HCEC 1CT (cell line): ENCODE measurements at regions not wholly inside any gene's neighbourhood (a gene's known extent, or its start where the extent isn't known, plus 50 kb on each side); places are given as distances from the start of the nearest gene placed in this dataset.
"Not testable (repeated sequence)": the region's sequence is repeated elsewhere in the genome, so short reads cannot be mapped to it uniquely, and the experiment has no call there.

Source experiments
- DNase-seq: peaks from one replicate; pipeline ENCODE4 v3.0.0-alpha.2; 2017

GRCh38 chr18:8913606-8914403, 188.7 kb upstream of the NDUFV2 start:
- DNase-seq: not testable (repeated sequence)

DNA sequence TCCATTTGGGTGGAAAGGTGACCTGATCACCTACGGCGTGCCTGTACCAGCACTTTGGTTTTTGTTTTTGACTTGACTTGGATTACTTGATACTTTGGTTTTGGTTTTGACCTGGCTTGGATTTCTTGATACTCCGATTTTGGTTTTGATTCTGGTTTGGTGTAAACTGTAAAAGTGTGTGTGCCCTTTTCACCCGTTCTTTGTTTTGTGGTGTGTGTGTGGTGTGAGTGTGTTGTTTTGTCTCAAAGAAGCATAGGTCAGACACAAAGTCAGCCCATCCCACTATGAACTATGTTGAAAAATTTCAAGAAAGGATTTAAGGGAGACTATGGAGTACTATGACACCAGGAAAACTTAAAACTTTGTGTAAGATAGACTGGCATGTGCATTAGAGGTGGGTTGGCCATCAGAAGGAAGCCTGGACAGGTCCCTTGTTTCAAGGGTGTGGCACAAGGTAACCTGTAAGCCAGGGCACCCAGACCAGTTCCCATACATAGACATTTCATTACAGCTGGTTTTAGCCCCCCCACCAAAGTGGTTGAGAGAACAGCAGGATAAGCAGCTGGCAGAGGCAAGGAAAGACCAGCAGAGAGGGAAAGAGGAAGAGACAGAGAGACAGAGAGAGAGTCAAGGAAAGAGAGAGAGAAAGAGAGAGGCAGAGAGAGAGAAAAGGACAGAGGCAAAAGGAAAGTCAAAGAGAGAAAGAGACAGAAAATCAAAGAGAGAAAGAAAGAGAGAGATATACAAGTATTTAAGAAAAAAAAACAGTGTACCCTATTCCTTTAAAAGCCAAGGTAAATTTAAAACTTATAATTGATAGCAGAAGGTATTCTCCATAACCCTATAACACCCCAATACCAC, 187.9 kb upstream of the NDUFV2 start:
- DNase-seq: not testable (repeated sequence)

GRCh38 chr18:8920856-8921787, 181.4 kb upstream of the NDUFV2 start:
- DNase-seq: not testable (repeated sequence)

DNA sequence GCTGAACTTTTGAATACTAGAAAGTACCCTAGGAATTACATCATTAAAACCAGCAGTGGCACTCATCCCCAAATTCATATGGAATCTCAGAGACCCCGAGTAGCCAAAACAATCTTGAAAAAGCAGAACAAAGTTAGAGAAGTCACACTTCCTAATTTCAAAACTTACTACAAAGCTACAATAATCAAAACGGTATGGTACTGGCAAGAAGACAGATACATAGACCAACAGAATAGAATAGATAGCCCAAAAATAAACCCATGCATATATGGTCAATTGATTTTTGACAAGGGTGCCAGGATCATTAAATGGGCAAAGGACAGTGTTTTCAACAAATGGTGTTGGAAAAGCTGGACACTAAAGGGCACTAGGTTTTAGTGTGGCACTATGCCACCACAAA, 176.0 kb upstream of the NDUFV2 start:
- no peak for DNase-seq

GRCh38 chr18:8928044-8928443, 174.5 kb upstream of the NDUFV2 start:
- no peak for DNase-seq

- DNase-seq: peak; percentile 45
Measured at GRCh38 chr18:8928847-8929780, 173.4 kb upstream of the NDUFV2 start.

- DNase-seq: no peak
Measured at GRCh38 chr18:8930990-8931616, 171.4 kb upstream of the NDUFV2 start.

GRCh38 chr18:8932866-8933265, 169.6 kb upstream of the NDUFV2 start:
- no peak for DNase-seq

GRCh38 chr18:8933714-8934284, 168.7 kb upstream of the NDUFV2 start:
- DNase-seq: no peak

GRCh38 chr18:8935346-8935745, 167.2 kb upstream of the NDUFV2 start:
- not testable (repeated sequence) for DNase-seq

DNA sequence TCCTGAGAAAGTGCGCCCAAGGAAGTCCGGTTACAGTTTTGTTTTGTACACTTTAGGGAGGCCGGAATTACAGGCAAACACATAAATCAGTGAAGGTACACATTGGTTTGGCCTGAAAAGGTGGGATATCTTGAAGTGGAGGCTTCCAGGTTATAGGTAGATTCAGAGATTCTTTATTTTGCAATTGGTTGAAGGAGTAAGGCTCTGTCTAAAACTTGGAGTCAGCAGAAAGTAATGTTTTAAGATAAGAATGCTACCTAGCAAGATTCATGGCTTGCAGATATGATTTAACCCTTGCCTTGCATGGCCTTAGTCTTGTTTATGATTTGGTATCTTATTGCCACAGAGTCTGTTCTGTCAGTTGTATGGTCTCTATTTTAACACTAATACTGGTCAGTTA, 165.9 kb upstream of the NDUFV2 start:
- DNase-seq: no peak

GRCh38 chr18:8937160-8938094, 165.1 kb upstream of the NDUFV2 start:
- DNase-seq: no peak

- no peak for DNase-seq
Measured at GRCh38 chr18:8938817-8939216, 163.7 kb upstream of the NDUFV2 start.

GRCh38 chr18:8942021-8942908, 160.2 kb upstream of the NDUFV2 start:
- DNase-seq: no peak

DNA sequence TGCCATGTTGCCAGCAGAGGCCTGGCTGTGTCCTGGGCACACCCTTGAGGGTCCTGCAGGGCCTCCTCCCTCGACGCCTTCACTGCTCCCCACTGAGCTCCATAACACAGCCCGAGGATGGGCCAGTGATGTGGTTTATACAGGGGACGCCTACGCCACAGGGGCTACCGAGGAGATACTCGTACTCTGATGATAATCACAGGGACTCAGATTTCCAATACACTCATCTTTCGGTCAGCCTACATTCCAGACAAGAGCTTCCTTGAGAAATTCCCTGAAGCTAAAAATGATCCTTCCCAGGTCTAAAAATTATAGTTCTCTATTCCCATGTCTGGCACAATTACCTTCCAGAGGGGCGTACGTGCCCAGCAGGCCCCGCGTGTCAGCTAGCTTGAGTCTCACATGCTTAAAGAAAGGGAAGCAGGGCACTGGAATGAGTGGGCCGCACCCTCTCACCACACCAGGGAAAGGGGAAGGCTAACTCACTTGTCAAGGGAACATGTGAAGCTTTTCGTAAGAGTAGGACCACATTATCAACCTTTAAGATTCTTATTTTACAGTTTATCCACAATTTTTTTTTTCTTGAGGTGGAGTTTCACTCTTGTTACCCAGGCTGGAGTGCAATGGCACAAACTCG, 159.5 kb upstream of the NDUFV2 start:
- no peak for DNase-seq

- peak; percentile 91 for DNase-seq
Measured at GRCh38 chr18:8943900-8944870, 158.3 kb upstream of the NDUFV2 start.

- DNase-seq: no peak
Measured at GRCh38 chr18:8944871-8945245, 157.6 kb upstream of the NDUFV2 start.
